Skeletal muscle satellite cell (primary cell): ENCODE measurements at regions not wholly inside any gene's neighbourhood (a gene's known extent, or its start where the extent isn't known, plus 50 kb on each side); places are given as distances from the start of the nearest gene placed in this dataset.
"Not testable (repeated sequence)": the region's sequence is repeated elsewhere in the genome, so short reads cannot be mapped to it uniquely, and the experiment has no call there.

ENCODE experiments used
- H3K27me3 ChIP-seq: 2 replicates; pipeline ENCODE4 v1.7.0; 2013; ENCODE audit warnings: low read length; ENCODE audit not compliant: control insufficient read depth, insufficient read depth
- H3K36me3 ChIP-seq: 2 replicates; pipeline ENCODE4 v1.7.0; 2013; ENCODE audit warnings: mild to moderate bottlenecking, control low read depth, low read length; ENCODE audit not compliant: insufficient read depth
- H3K4me1 ChIP-seq: 2 replicates; pipeline ENCODE4 v1.7.0; 2013; ENCODE audit warnings: low read length; ENCODE audit not compliant: control insufficient read depth, insufficient read depth
- H3K4me2 ChIP-seq: 2 replicates; pipeline ENCODE4 v1.7.0; 2013; ENCODE audit warnings: mild to moderate bottlenecking, low read length
- H3K4me3 ChIP-seq: 2 replicates; pipeline ENCODE4 v1.7.0; 2013; ENCODE audit warnings: low read length
- H3K9ac ChIP-seq: 2 replicates; pipeline ENCODE4 v1.7.0; 2013; ENCODE audit warnings: mild to moderate bottlenecking, low read depth, low read length, moderate library complexity
- H3K9me3 ChIP-seq: replicated peaks from 2 replicates; pipeline ENCODE4 v1.7.0; 2013; ENCODE audit warnings: mild to moderate bottlenecking, control low read depth, low read length

GRCh38 chr10:34013235-34013634, 678.8 kb upstream of the NRP1 start:
- Histone ChIP-seq H3K4me1 (no peaks in the 10 kb centered on the region), H3K9me3 (no peaks in the 10 kb centered on the region), H3K4me2 (no peak overlapping the region), H3K27me3 (peaks cover 4% of the 10 kb centered on the region), H3K9ac (no peak overlapping the region), H3K4me3 (no peak overlapping the region), H3K36me3 (no peaks in the 10 kb centered on the region)

DNA sequence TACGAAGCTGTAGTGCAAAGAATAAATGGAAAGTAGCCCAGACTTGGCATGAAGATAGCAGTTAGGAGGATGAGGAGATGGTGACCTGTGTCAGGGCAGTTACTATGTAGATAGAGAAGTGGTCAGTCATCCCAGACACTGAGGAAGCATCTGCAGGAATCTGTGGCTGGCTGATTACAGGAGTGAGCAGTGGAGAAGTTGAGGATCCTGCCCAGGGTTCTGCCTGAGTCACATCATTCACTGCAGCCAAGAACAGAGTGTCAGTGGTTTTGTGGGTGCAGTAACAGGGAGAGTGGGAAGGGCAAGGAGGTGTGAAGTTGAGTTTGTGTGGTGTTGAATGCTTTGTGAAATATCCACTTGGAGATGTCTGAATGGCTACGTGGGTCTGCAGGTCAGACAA, 676.4 kb upstream of the NRP1 start:
- no peak overlapping the region for H3K4me2 ChIP-seq
- H3K4me1 ChIP-seq = no peaks in the 10 kb centered on the region
- H3K9ac ChIP-seq = no peak overlapping the region
- no peaks in the 10 kb centered on the region for H3K9me3 ChIP-seq
- no peaks in the 10 kb centered on the region for H3K36me3 ChIP-seq
- no peak overlapping the region for H3K4me3 ChIP-seq
- peaks cover 7% of the 10 kb centered on the region for H3K27me3 ChIP-seq

DNA sequence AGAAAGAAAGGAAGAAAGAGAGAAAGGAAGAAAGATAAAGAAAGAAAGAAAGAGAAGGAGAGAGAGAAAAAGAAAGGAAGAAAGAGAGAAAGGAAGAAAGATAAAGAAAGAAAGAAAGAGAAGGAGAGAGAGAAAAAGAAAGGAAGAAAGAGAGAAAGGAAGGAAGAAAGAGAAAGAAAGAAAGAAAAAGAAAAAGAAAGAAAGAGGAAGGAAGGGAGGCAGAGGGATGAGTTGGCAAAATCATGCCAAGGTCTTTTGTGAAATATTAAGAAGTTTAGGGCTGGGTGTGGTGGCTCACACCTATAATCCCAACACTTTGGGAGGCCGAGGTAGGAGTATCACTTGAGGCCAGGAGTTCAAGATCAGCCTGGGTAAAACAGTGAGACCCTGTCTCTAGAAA, 675.8 kb upstream of the NRP1 start:
- not testable (repeated sequence) for H3K36me3 ChIP-seq, H3K27me3 ChIP-seq, H3K4me1 ChIP-seq, H3K4me3 ChIP-seq, H3K9me3 ChIP-seq, H3K4me2 ChIP-seq, H3K9ac ChIP-seq

DNA sequence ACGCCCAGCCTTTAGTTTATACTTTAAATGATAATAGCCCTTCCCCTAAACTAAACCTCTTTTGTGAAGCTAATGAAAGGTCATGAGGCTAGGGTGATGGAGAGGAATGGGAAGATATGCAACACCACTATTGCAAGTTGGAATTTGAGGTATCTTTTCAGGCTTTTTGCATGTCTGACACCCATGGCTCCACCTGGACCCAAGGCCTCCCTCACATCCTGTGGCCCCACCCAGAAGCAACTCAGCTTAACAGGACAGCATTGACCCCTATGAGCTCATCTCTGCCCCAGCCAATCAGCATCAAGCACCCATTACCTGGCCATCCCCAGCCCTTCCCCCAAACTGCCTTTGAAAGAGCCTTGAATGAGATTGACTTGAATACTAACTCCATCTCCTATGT, 674.2 kb upstream of the NRP1 start:
- H3K4me1 ChIP-seq = no peaks in the 10 kb centered on the region
- no peaks in the 10 kb centered on the region for H3K36me3 ChIP-seq
- H3K4me3 ChIP-seq = no peak overlapping the region
- no peaks in the 10 kb centered on the region for H3K9me3 ChIP-seq
- no peak overlapping the region for H3K9ac ChIP-seq
- H3K27me3 ChIP-seq = peaks cover 7% of the 10 kb centered on the region
- H3K4me2 ChIP-seq = no peak overlapping the region

DNA sequence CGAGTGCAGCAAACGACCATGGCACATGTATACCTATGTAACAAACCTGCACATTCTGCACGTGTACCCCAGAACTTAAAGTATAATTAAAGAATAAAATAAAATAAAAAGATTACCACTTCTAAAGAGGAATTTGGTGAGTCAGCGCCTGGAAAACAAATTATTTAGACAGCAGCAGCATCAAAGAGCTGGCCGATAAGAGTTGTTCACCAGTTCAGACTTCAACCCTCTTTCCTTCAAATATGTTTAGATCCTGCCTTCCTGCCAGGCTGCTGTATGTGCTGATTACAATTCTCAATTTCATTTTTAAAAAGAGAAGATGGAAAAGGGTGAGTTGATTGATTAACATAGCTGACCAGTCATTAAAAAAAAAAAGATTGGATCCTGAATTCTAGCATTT, 672.0 kb upstream of the NRP1 start:
- peaks cover 10% of the 10 kb centered on the region for H3K27me3 ChIP-seq
- no peaks in the 10 kb centered on the region for H3K4me1 ChIP-seq
- no peak overlapping the region for H3K4me2 ChIP-seq
- H3K36me3 ChIP-seq = no peaks in the 10 kb centered on the region
- H3K9me3 ChIP-seq = no peaks in the 10 kb centered on the region
- H3K4me3 ChIP-seq = no peak overlapping the region
- no peak overlapping the region for H3K9ac ChIP-seq

- no peaks in the 10 kb centered on the region for H3K36me3 ChIP-seq
Measured at GRCh38 chr10:34003561-34003960, 669.1 kb upstream of the NRP1 start.

DNA sequence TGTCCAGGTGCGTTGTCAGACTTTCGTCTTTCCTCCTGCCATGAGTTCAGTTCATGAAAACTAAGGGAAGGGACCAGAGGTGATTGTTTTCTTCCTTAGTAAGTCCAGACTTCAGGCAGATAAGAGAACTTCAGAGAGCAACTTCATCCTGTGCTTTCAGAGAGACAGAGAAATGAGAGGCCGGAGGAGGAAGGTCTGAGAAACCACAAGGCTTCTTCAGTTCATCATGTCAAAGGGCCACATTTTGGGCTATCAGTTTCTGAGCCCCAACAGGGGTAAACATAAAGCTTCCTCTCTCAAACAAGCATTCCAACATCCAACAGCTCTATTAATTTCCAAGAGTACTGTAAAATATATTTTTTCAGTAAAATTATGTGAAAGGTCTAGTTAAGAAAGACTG, 668.4 kb upstream of the NRP1 start:
- no peaks in the 10 kb centered on the region for H3K4me1 ChIP-seq
- H3K4me2 ChIP-seq = no peak overlapping the region
- H3K36me3 ChIP-seq = no peaks in the 10 kb centered on the region
- H3K4me3 ChIP-seq = no peak overlapping the region
- H3K27me3 ChIP-seq = peaks cover 10% of the 10 kb centered on the region
- H3K9ac ChIP-seq = no peak overlapping the region
- H3K9me3 ChIP-seq = no peaks in the 10 kb centered on the region

More at GRCh38 chr10:34003561-34003960, 669.1 kb upstream of the NRP1 start:
- H3K4me1 ChIP-seq = no peaks in the 10 kb centered on the region
- H3K9ac ChIP-seq = no peak overlapping the region
- no peak overlapping the region for H3K4me3 ChIP-seq
- H3K27me3 ChIP-seq = peaks cover 10% of the 10 kb centered on the region
- H3K4me2 ChIP-seq = no peak overlapping the region
- H3K9me3 ChIP-seq = no peaks in the 10 kb centered on the region

DNA sequence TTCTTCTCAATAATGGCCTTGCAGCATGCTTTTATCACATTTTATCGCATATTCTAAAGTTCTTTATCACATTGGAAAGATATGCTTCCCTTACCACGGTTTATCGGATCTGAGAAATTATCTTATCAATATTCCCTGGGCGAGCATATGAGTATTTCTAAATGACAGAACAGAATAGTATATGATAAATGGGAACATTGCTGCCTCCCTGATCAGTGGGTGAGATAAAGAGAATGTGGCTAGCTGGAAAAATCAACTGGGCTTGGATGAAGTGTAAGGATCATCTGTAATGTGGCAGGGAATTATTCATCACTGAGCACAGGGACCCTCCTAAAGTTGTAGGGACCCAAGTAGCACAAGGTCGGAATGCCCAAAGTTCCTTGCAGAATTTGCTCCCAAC, 667.4 kb upstream of the NRP1 start:
- Histone ChIP-seq H3K9ac (no peak overlapping the region), H3K4me3 (no peak overlapping the region), H3K27me3 (peaks cover 7% of the 10 kb centered on the region), H3K4me2 (no peak overlapping the region), H3K4me1 (no peaks in the 10 kb centered on the region), H3K9me3 (no peaks in the 10 kb centered on the region), H3K36me3 (no peaks in the 10 kb centered on the region)

- Histone ChIP-seq H3K4me2 (no peak overlapping the region), H3K36me3 (no peaks in the 10 kb centered on the region), H3K4me1 (no peaks in the 10 kb centered on the region), H3K9me3 (no peaks in the 10 kb centered on the region), H3K27me3 (peaks cover 7% of the 10 kb centered on the region), H3K4me3 (no peak overlapping the region), H3K9ac (no peak overlapping the region)
Measured at GRCh38 chr10:34001087-34001580, 666.7 kb upstream of the NRP1 start.

- peaks cover 16% of the 10 kb centered on the region for H3K27me3 ChIP-seq
- no peak overlapping the region for H3K4me3 ChIP-seq
Measured at GRCh38 chr10:33993917-33994316, 659.5 kb upstream of the NRP1 start.

GRCh38 chr10:33991924-33992323, 657.5 kb upstream of the NRP1 start:
- Histone ChIP-seq H3K27me3 (peaks cover 16% of the 10 kb centered on the region), H3K9me3 (no peaks in the 10 kb centered on the region), H3K36me3 (no peaks in the 10 kb centered on the region), H3K9ac (no peak overlapping the region), H3K4me1 (no peaks in the 10 kb centered on the region), H3K4me3 (no peak overlapping the region), H3K4me2 (no peak overlapping the region)

More at GRCh38 chr10:33993917-33994316, 659.5 kb upstream of the NRP1 start:
- Histone ChIP-seq H3K9ac (no peak overlapping the region), H3K4me1 (no peaks in the 10 kb centered on the region), H3K9me3 (no peaks in the 10 kb centered on the region), H3K4me2 (no peak overlapping the region), H3K36me3 (no peaks in the 10 kb centered on the region)

- H3K4me2 ChIP-seq = no peak overlapping the region
- H3K27me3 ChIP-seq = peaks cover 15% of the 10 kb centered on the region
- H3K4me1 ChIP-seq = no peaks in the 10 kb centered on the region
- H3K9ac ChIP-seq = no peak overlapping the region
- H3K9me3 ChIP-seq = no peaks in the 10 kb centered on the region
- H3K36me3 ChIP-seq = no peaks in the 10 kb centered on the region
- no peak overlapping the region for H3K4me3 ChIP-seq
Measured at GRCh38 chr10:33986515-33986914, 652.0 kb upstream of the NRP1 start.
